GM19438 (cell line): ENCODE measurements at regions not wholly inside any gene's neighbourhood (a gene's known extent, or its start where the extent isn't known, plus 50 kb on each side); places are given as distances from the start of the nearest gene placed in this dataset.
A peak's percentile ranks its signal among the peaks of the same experiment; 100 is the strongest.

Source experiments
- ATAC-seq: cut with Tn5 transposase; IDR thresholded peaks from one replicate; pipeline ENCODE4 v1.9.1; 2021; ENCODE audit warnings: low read depth; ENCODE audit not compliant: unreplicated experiment

- no peak for ATAC-seq
These were observed 329.3 kb downstream of the ACTL7B start for GRCh38 chr9:108526518-108526917.

DNA sequence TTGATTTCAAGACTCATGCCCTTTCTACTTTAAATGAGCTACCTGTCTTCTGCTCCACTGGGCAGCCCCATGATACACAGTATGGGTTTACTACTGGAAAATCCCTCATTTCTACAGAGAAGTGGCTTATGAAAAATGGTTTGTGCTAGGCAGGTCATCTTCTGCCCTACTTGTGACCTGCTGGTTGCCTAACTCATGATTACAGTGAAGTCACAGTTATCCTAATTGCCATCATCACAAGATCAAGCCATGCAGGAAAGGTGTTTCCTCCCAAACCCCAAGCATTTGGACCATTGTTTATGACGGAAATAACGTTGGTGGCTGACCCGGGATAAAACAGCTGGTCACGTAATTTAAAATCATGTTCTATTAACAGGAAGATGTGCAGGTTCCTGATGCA is 330.6 kb downstream of the ACTL7B start:
- ATAC-seq, result no peak

- ATAC-seq, result no peak
These were observed 334.7 kb downstream of the ACTL7B start for GRCh38 chr9:108521063-108521590.

GRCh38 chr9:108519437-108519836 is 336.3 kb downstream of the ACTL7B start:
- no peak for ATAC-seq

GRCh38 chr9:108517651-108518365 is 338.0 kb downstream of the ACTL7B start:
- no peak for ATAC-seq

GRCh38 chr9:108516391-108516790 is 339.4 kb downstream of the ACTL7B start:
- ATAC-seq, result no peak

DNA sequence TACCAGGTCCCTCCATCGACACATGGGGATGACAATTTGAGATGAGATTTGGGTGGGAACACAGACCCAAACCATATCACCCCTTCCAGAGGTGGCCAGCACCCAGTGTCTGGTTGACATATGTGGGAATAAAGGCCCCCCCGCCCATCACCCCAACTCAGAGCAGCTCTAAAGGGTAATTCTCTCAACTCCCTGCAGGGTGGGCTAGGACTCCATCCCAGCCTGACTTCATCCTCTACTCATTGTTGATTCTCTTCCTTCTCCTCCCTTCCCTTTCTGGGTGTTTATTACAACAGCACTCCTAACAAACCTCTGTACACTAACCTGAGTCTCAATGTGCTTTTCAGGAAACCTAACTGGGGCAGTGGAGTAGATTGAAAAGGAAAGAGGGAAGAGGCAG is 339.9 kb downstream of the ACTL7B start:
- ATAC-seq, result no peak

DNA sequence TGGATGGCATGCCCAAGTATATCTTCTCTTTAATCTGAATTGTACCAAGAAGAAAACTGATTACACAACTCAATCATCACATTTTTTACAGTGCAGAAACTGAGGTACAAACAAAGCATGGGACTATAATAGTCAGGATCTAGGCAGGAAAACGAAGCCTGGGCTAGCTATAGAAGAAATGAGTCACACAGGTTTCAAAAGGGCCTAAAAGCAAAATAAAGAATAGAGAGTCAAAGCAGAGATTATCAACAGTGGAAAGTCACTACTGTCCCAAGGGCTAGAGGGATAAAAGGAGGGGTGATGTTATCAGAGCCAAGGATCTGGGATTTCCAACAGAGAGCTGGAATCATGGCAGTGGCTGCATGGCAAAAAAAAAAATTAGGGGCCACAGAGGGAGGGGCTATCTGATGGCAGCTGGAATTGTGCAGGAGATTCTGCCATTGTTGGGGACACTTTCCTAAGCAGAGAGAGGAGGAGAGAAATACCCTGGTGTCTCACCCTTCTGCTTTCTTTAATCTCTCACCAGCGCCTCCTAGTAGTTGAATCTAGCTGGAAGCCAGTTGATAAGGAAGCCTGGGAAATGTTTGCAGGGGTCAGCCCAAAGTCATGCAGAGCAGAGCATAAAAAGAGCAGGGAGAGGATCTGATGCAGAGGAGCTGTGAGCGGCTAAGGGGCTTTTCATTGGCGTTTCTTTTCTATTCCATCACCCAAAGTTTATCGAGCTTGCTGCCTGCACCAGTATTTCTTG is 343.2 kb downstream of the ACTL7B start:
- ATAC-seq, result no peak

- ATAC-seq, result no peak
These were observed 344.5 kb downstream of the ACTL7B start for GRCh38 chr9:108511307-108511706.

DNA sequence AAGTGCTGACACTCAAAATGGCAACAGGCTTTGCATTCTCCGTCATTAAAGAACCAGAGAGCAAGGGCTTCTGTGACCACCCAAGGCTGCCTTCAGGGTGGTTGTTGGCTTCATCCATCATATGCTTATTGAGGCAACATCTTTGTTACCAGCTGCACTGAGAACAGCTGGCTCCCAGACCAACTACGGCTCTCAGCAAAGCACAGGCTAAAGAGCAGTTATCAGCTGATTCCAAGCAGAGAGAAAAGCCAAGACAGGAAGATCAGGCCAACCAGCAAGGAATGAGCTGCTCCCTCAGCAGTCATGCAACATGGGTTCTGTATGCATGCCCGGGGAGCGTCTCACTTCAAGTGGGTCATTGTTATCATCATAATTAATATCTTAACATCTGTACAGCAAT is 358.9 kb downstream of the ACTL7B start:
- ATAC-seq, result no peak

DNA sequence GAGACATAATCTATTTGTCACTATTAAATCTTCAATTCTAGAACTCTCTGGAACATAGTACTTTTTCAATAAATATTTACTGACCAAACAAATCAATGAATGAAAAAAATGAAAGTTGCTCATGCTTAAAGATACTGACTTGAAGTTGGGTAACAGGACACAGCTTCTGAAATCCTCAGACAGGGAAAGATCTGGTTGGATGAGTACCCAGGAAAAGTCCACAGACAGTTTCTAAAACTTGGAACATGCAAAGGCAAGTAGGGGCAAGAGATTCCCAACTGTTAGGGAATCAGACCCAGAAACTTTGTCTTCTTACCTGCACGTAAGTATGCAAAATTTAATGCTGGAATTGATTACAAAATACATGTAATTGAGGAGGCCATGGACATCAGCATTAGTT is 366.2 kb downstream of the ACTL7B start:
- no peak for ATAC-seq

DNA sequence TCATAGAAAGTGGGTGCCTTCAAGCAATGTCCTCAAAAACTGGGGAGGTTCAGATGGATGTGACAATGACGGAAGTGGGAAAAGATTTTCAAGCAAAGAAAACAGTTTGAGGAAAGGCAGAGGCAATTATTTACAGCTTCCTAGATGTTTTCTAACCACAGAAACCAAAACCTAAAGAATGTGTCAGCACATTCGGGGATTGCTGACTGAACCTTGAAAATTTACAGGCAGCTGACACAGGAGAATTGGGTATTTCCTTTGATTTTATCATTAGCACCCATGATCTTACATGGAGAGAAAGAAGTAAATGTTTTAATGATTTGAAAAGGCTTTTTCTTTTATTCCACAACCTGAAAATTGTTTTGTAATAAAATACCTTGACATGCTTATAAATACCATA is 369.0 kb downstream of the ACTL7B start:
- peak; percentile 65 for ATAC-seq

GRCh38 chr9:108484468-108484867 is 371.3 kb downstream of the ACTL7B start:
- no peak for ATAC-seq

- ATAC-seq, result no peak
These were observed 372.1 kb downstream of the ACTL7B start for GRCh38 chr9:108483676-108484075.

- peak; percentile 51 for ATAC-seq
These were observed 375.7 kb downstream of the ACTL7B start for GRCh38 chr9:108479989-108480652.

DNA sequence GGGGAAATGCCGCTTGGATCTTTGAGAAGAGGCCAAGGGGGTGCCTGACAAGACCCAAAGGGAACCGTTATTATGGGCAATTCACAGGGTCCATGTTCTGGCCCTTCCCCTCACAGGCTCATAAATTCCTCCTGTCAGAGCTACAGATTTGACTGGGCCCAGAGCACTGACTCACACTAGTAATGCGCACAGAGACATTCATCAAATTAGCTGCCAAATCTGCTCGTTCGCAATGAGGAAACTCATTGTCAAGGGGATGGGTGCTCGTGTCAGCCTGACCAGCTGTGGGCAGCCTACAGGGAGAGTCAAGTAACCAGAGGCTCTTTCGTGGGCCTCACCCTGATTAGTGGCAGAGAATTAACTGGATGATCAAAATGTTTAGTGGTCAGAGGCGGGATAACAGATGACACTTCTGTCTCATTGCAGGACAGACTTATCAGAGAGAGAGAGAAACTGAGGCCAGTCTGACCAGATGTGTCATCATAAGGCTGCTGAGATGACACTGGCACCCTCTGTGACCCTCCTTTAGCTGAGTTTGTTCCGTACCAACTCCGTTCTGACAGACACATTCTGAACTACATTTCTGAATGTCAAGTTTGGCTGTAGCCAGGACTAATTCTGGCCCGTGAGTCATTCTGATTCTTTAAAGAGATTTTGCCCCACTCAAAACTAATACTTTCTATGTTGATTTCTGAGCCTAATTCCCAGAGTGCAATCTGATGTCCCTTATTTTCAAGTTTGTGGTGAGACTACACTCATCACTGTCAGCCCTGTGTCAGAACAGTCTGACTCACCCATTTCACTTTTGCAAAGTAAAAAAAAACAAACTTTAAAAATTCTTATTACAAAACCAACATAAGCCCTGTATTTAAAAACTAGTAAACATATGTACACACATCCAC is 377.1 kb downstream of the ACTL7B start:
- peak; percentile 55 for ATAC-seq

DNA sequence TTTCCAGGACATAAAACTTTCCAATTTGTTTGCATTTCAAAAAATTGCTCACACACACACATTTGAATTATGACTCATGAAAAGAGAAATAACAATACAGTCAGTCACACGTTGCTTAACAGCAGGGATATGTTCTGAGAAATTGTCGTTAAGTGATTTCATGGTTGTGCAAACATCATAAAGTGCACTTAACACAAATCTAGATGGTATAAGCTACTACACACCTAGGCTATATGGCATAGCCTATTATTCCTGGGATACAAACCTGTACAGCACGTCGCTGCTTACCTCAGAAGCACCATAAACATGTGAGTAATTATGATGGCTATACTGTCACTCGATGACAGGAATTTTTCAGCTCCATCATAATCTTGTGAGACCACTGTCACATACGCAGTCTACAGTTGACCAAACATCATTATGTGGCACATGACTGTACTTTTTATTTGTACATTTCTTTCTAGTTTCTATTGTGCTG is 378.2 kb downstream of the ACTL7B start:
- ATAC-seq, result no peak

DNA sequence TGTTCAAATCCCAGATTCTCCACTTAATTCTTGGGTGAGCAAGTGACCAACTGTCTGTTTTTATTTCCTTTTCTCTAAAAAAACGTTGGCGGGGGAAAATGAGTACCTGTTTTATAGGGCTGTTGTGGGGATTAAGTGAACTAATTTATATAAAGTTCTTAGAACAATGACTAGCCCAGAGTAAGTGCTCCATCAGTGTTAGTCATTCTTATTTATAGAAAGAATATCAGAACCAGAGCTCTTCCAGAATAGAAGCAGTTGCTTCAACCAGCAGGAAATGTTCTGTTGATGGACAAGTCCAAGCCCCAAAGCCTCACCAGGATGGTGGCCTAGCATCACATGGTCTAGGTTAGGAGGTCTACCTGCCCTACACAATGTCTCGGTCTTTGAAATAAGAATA is 379.2 kb downstream of the ACTL7B start:
- ATAC-seq, result no peak

- no peak for ATAC-seq
These were observed 380.0 kb downstream of the ACTL7B start for GRCh38 chr9:108475813-108476212.

- no peak for ATAC-seq
These were observed 381.4 kb downstream of the ACTL7B start for GRCh38 chr9:108474356-108474755.
